SK-N-SH treated with all-trans-retinoic acid at 6 μM for 48 hours (cell line): ENCODE measurements at regions not wholly inside any gene's neighbourhood (a gene's known extent, or its start where the extent isn't known, plus 50 kb on each side); places are given as distances from the start of the nearest gene placed in this dataset.

ENCODE experiments used
- ATAC-seq: fragments of 200-7000 bp; cut with Tn5 transposase; 3 replicates; pipeline ENCODE4 v1.9.1; 2020; ENCODE audit warnings: mild to moderate bottlenecking, moderate library complexity
- ARNTL ChIP-seq: fragments of 450-650 bp; formaldehyde crosslinking; IDR thresholded peaks from 2 replicates; pipeline ENCODE4 v1.5.0; 2020; ENCODE audit warnings: low read depth, mild to moderate bottlenecking, moderate library complexity, borderline replicate concordance
- CSDC2 ChIP-seq: fragments of 250-450 bp; sonication (Bioruptor Pico); IDR thresholded peaks from 2 replicates; pipeline ENCODE4 v1.5.0; 2020; ENCODE audit warnings: mild to moderate bottlenecking, moderate library complexity
- CSRNP3 ChIP-seq: fragments of 250-450 bp; sonication (Bioruptor Pico); IDR thresholded peaks from 2 replicates; pipeline ENCODE4 v1.5.1; 2021; ENCODE audit warnings: mild to moderate bottlenecking, moderate library complexity
- ESRRG ChIP-seq: fragments of 250-450 bp; sonication (Bioruptor Pico); IDR thresholded peaks from 2 replicates; pipeline ENCODE4 v1.6.1; 2021; ENCODE audit warnings: mild to moderate bottlenecking
- GLIS3 ChIP-seq: fragments of 250-450 bp; sonication (Bioruptor Pico); IDR thresholded peaks from 2 replicates; pipeline ENCODE4 v1.5.0; 2020; ENCODE audit warnings: mild to moderate bottlenecking, moderate library complexity
- ISL1 ChIP-seq: fragments of 250-450 bp; sonication (Bioruptor Pico); IDR thresholded peaks from 2 replicates; pipeline ENCODE4 v2.1.2; 2022; ENCODE audit warnings: mild to moderate bottlenecking, moderate library complexity
- OSR1 ChIP-seq: fragments of 250-450 bp; sonication (Bioruptor Pico); IDR thresholded peaks from 2 replicates; pipeline ENCODE4 v1.8.0; 2022; ENCODE audit warnings: moderate library complexity, mild to moderate bottlenecking, inconsistent platforms
- PATZ1 ChIP-seq: fragments of 250-450 bp; sonication (Bioruptor Pico); IDR thresholded peaks from 2 replicates; pipeline ENCODE4 v1.8.0; 2020; ENCODE audit warnings: mild to moderate bottlenecking, moderate library complexity, borderline replicate concordance
- PPARA ChIP-seq: fragments of 250-450 bp; sonication (Bioruptor Pico); IDR thresholded peaks from 2 replicates; pipeline ENCODE4 v1.5.0; 2020; ENCODE audit warnings: mild to moderate bottlenecking, borderline replicate concordance
- RARB ChIP-seq: fragments of 250-450 bp; sonication (Bioruptor Pico); IDR thresholded peaks from 2 replicates; pipeline ENCODE4 v1.8.0; 2021; ENCODE audit warnings: mild to moderate bottlenecking, moderate library complexity
- SNAI2 ChIP-seq: fragments of 250-450 bp; sonication (Bioruptor Pico); IDR thresholded peaks from 2 replicates; pipeline ENCODE4 v1.5.0; 2020; ENCODE audit warnings: mild to moderate bottlenecking, moderate library complexity
- TCF4 ChIP-seq: fragments of 250-450 bp; sonication (Bioruptor Pico); IDR thresholded peaks from 2 replicates; pipeline ENCODE4 v1.8.0; 2021; ENCODE audit warnings: mild to moderate bottlenecking, moderate library complexity, borderline replicate concordance
- TOX ChIP-seq: fragments of 250-450 bp; sonication (Bioruptor Pico); IDR thresholded peaks from 2 replicates; pipeline ENCODE4 v1.8.0; 2021; ENCODE audit warnings: mild to moderate bottlenecking, moderate library complexity, borderline replicate concordance
- ZC3H10 ChIP-seq: fragments of 250-450 bp; sonication (Bioruptor Pico); IDR thresholded peaks from 2 replicates; pipeline ENCODE4 v1.5.1; 2021; ENCODE audit warnings: mild to moderate bottlenecking, moderate library complexity
- ZFP3 ChIP-seq: fragments of 250-450 bp; sonication (Bioruptor Pico); IDR thresholded peaks from 2 replicates; pipeline ENCODE4 v1.5.0; 2020; ENCODE audit warnings: mild to moderate bottlenecking, moderate library complexity
- ZFP30 ChIP-seq: fragments of 450-650 bp; formaldehyde crosslinking; IDR thresholded peaks from 2 replicates; pipeline ENCODE4 v1.5.0; 2022; ENCODE audit warnings: mild to moderate bottlenecking, moderate library complexity
- ZNF565 ChIP-seq: fragments of 450-650 bp; formaldehyde crosslinking; conservative IDR thresholded peaks from 2 replicates; pipeline ENCODE4 v1.5.0; 2020; ENCODE audit warnings: low read depth, mild to moderate bottlenecking, moderate library complexity
- ZNF70 ChIP-seq: fragments of 450-650 bp; formaldehyde crosslinking; IDR thresholded peaks from 2 replicates; pipeline ENCODE4 v1.5.0; 2020; ENCODE audit warnings: mild to moderate bottlenecking, moderate library complexity
- ZNF8 ChIP-seq: fragments of 450-650 bp; formaldehyde crosslinking; IDR thresholded peaks from 2 replicates; pipeline ENCODE4 v1.5.0; 2020; ENCODE audit warnings: mild to moderate bottlenecking, moderate library complexity
- TF ChIP-seq, protein P1 (sequence below): fragments of 250-450 bp; sonication (Bioruptor Pico); IDR thresholded peaks from 2 replicates; pipeline ENCODE4 v1.5.1; 2020; ENCODE audit warnings: low read depth, mild to moderate bottlenecking, moderate library complexity
- TF ChIP-seq, protein P2 (sequence below): fragments of 250-450 bp; sonication (Bioruptor Pico); IDR thresholded peaks from 2 replicates; pipeline ENCODE4 v1.8.0; 2021; ENCODE audit warnings: low read depth, mild to moderate bottlenecking, moderate library complexity, borderline replicate concordance

GRCh38 chr15:37758412-37758811 is 176.0 kb upstream of the TMCO5A start (continued):
- TF ChIP-seq RARB (CRISPR knock-in tag) (no peak), ISL1 (CRISPR knock-in tag) (no peak)
- TF ChIP-seq, protein P1, sequence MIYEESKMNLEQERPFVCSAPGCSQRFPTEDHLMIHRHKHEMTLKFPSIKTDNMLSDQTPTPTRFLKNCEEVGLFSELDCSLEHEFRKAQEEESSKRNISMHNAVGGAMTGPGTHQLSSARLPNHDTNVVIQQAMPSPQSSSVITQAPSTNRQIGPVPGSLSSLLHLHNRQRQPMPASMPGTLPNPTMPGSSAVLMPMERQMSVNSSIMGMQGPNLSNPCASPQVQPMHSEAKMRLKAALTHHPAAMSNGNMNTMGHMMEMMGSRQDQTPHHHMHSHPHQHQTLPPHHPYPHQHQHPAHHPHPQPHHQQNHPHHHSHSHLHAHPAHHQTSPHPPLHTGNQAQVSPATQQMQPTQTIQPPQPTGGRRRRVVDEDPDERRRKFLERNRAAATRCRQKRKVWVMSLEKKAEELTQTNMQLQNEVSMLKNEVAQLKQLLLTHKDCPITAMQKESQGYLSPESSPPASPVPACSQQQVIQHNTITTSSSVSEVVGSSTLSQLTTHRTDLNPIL (CRISPR knock-in tag): no peak

DNA sequence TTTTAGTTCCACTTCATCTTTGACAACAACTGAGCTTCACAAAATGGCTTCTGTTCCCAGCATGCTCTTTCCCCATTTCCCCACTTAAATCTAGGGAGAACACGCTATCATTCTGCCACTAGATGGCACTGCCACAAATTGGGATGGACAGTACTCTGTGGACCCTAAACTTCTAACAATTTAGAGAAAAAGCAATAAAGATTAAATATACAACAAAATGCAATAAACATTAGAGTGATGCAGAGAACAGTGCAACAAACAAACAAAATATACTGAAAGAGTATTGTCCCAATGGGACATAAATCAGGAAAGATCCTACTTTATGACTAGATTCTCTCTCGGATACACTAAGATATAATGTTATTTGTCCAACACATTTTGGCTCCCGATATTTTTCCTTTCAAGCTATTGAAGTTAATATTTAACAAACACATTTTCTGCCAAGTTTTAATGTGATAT is 169.7 kb upstream of the TMCO5A start:
- peak; percentile 85 for ATAC-seq

DNA sequence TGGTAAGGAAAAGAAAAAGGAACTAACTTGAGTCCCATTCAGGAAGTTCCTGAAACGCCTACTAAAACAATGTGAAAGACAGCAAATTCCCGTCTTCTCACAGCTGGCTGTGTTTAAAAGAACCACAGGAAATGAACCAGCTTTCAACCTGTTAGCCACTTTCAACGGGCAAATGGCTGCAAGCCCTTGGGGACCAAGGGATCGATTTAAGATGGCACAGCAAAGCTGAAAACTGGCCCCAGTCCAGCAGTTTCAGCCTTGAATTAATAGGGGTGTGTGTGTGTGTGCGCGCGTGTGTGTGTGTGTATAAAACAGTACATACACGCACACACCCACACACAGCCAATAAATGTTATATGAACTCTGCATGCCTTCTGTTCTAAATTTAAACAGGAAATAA is 168.7 kb upstream of the TMCO5A start:
- TF ChIP-seq ZFP3 (CRISPR knock-in tag) (no peak), SNAI2 (no peak), CSRNP3 (CRISPR knock-in tag) (no peak), ZNF70 (no peak), ZNF565 (CRISPR knock-in tag) (no peak), ARNTL (no peak), ISL1 (CRISPR knock-in tag) (no peak), ESRRG (CRISPR knock-in tag) (no peak), ZC3H10 (CRISPR knock-in tag) (no peak), PPARA (no peak), ZFP30 (no peak), ZNF8 (CRISPR knock-in tag) (no peak), TOX (no peak), GLIS3 (CRISPR knock-in tag) (no peak), RARB (CRISPR knock-in tag) (no peak), TCF4 (CRISPR knock-in tag) (no peak), CSDC2 (CRISPR knock-in tag) (no peak), PATZ1 (CRISPR knock-in tag) (no peak)
- TF ChIP-seq, protein P1 (CRISPR knock-in tag): no peak
- TF ChIP-seq, protein P2, sequence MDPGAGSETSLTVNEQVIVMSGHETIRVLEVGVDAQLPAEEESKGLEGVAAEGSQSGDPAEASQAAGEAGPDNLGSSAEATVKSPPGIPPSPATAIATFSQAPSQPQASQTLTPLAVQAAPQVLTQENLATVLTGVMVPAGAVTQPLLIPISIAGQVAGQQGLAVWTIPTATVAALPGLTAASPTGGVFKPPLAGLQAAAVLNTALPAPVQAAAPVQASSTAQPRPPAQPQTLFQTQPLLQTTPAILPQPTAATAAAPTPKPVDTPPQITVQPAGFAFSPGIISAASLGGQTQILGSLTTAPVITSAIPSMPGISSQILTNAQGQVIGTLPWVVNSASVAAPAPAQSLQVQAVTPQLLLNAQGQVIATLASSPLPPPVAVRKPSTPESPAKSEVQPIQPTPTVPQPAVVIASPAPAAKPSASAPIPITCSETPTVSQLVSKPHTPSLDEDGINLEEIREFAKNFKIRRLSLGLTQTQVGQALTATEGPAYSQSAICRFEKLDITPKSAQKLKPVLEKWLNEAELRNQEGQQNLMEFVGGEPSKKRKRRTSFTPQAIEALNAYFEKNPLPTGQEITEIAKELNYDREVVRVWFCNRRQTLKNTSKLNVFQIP (CRISPR knock-in tag): no peak
- ATAC-seq: no peak

More for the DNA sequence above, 169.7 kb upstream of the TMCO5A start:
- no peak for TF ChIP-seq OSR1 (CRISPR knock-in tag)
- TF ChIP-seq RARB (CRISPR knock-in tag): no peak
- TF ChIP-seq CSRNP3 (CRISPR knock-in tag): no peak
- 0 out of 2 replicates have a peak, but pooled peaks have one; percentile 49 for TF ChIP-seq CSDC2 (CRISPR knock-in tag)
- TF ChIP-seq ZC3H10 (CRISPR knock-in tag): no peak
- no peak for TF ChIP-seq ESRRG (CRISPR knock-in tag)
- TF ChIP-seq, protein P1 (CRISPR knock-in tag): no peak
